Activated CD4-positive, alpha-beta T cell treated with anti-CD3 and anti-CD28 coated beads, Interleukin-2, amount 10 ng/mL, durations not matched to agents 24 days and 14 days (primary cell): ENCODE measurements at regions not wholly inside any gene's neighbourhood (a gene's known extent, or its start where the extent isn't known, plus 50 kb on each side); places are given as distances from the start of the nearest gene placed in this dataset.

Source experiments
- DNase-seq: peaks from one replicate; pipeline ENCODE4 v3.0.0; 2022
- H3K27ac Mint-ChIP-seq: one replicate; pipeline ENCODE4 v1.8.0; 2022; ENCODE audit warnings: mild to moderate bottlenecking, mixed read lengths
- H3K27me3 Mint-ChIP-seq: one replicate; pipeline ENCODE4 v1.8.0; 2022; ENCODE audit warnings: mixed read lengths
- H3K36me3 Mint-ChIP-seq: one replicate; pipeline ENCODE4 v1.8.0; 2022; ENCODE audit warnings: low read depth, mild to moderate bottlenecking, mixed read lengths
- H3K4me1 Mint-ChIP-seq: one replicate; pipeline ENCODE4 v1.8.0; 2021; ENCODE audit warnings: mixed read lengths
- H3K4me3 Mint-ChIP-seq: one replicate; pipeline ENCODE4 v1.8.0; 2022; ENCODE audit warnings: mild to moderate bottlenecking, moderate library complexity, mixed read lengths
- H3K9me3 Mint-ChIP-seq: one replicate; pipeline ENCODE4 v1.8.0; 2021; ENCODE audit warnings: mixed read lengths
- intact Hi-C: fragments of 100-400 bp; cut with micrococcal nuclease; formaldehyde crosslinking; loops from one replicate; pipeline ENCODE4 v1.15.1; 2023

GRCh38 chr2:224190936-224191270 lies 151.8 kb upstream of the SERPINE2 start:
- Mint-ChIP-seq H3K4me1 (no peaks in the 10 kb centered on the region), H3K27ac (no peak overlapping the region), H3K9me3 (peaks cover 8% of the 10 kb centered on the region), H3K27me3 (peaks cover 3% of the 10 kb centered on the region), H3K4me3 (no peak overlapping the region), H3K36me3 (no peaks in the 10 kb centered on the region)
- DNase-seq, result no peak
- intact Hi-C loops, result no loop called here

- Mint-ChIP-seq H3K4me1 (no peaks in the 10 kb centered on the region), H3K36me3 (no peaks in the 10 kb centered on the region), H3K9me3 (peaks cover 8% of the 10 kb centered on the region), H3K4me3 (no peak overlapping the region), H3K27ac (no peak overlapping the region), H3K27me3 (peaks cover 3% of the 10 kb centered on the region)
- intact Hi-C loops, result no loop called here
- DNase-seq, result no peak
These were observed 151.3 kb upstream of the SERPINE2 start for GRCh38 chr2:224190234-224190935.

DNA sequence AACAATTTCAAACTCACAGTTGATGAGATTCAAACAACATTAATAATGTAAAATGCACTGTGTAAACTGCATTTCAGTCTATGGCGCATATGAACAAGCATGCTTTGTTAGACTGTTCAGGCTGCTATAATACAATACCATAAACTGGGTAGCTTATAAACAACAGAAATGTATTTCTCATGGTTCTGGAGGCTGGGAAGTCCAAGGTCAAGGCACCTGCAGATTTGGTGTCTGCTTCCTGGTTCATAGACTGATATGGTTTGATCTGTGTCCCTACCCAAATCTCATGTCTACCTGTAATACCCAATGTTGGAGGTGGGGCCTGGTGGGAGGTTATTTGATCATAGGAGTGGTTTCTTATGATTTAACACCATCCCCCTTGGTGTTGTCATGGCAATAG lies 148.1 kb upstream of the SERPINE2 start:
- H3K4me3 Mint-ChIP-seq, result no peak overlapping the region
- DNase-seq, result no peak
- H3K27me3 Mint-ChIP-seq, result peaks cover 3% of the 10 kb centered on the region
- H3K27ac Mint-ChIP-seq, result no peak overlapping the region
- no peaks in the 10 kb centered on the region for H3K4me1 Mint-ChIP-seq
- H3K36me3 Mint-ChIP-seq, result no peaks in the 10 kb centered on the region
- intact Hi-C loops, result no loop called here
- peaks cover 4% of the 10 kb centered on the region for H3K9me3 Mint-ChIP-seq

DNA sequence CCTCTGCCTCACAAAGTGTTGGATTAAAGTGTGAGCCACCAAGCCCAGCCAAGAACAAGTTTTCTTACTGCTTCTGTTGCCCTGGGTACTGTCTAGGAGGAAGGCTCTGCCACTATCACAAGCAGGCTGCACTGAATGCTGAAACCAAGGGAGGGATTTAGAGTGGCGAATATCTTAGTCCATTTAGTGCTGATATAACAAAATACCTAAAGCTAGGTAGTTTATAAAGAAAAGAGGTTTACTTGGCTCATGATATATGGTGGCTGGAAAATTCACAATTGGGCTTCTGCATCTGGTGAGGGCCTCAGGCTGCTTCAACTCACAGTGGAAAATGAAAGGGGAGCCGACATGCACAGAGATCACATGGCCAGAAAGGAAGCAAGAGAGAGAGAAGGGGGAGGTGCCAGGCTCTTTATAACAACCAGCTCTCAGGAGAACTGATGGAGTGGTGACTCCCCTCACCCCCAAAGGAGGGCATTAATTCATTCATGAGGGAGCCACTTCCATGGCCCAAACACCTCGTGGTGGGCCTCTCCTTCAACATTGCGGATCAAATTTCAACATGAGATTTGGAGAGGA lies 146.0 kb upstream of the SERPINE2 start:
- Mint-ChIP-seq H3K27ac (no peak overlapping the region), H3K4me1 (no peaks in the 10 kb centered on the region), H3K27me3 (peaks cover 5% of the 10 kb centered on the region), H3K9me3 (peaks cover 4% of the 10 kb centered on the region), H3K36me3 (no peaks in the 10 kb centered on the region), H3K4me3 (no peak overlapping the region)
- no peak for DNase-seq
- intact Hi-C loops, result no loop called here

DNA sequence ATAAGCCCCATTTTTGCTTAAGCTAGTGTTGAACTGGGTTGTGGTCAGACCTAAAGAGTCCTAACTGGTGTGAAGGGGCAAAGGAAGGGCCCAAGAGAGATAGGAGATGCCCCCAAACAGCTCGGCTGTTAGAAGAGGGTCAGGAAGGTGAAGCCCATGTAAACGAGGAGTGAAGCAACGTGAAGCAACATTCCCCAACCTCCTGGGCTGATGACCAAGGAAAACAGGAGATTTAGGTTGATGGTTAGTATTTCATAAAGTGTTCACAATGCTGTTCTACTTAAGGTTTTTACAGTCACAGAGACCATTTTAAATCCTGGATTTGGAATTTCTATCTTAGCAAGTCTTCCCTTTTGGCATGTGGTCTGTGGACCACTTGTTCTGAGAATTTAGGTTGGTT lies 144.0 kb upstream of the SERPINE2 start:
- Mint-ChIP-seq H3K36me3 (no peaks in the 10 kb centered on the region), H3K9me3 (peaks cover 4% of the 10 kb centered on the region), H3K27me3 (peaks cover 2% of the 10 kb centered on the region), H3K4me3 (no peak overlapping the region), H3K27ac (no peak overlapping the region), H3K4me1 (no peaks in the 10 kb centered on the region)
- intact Hi-C loops, result no loop called here
- DNase-seq, result no peak

DNA sequence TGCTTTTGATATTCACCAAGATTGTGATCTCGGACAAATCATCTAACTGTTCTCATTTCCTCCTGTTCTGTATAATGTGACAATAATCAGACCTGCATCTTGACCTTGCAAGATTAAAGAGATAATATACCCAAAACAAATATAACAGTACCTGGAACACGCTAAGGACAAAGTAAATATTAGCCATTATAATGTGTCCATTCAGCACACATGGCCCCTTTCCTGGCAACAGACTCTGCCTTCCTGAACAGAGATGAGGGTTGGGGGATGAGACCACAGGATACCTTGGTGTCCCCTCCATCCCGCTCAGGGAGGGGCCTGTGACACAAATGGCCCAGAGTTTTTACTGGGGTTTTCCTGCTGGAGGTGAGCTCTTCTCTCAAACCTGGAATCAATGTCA lies 143.4 kb upstream of the SERPINE2 start:
- Mint-ChIP-seq H3K9me3 (peaks cover under 1% of the 10 kb centered on the region), H3K36me3 (no peaks in the 10 kb centered on the region), H3K27ac (no peak overlapping the region), H3K4me1 (no peaks in the 10 kb centered on the region), H3K4me3 (no peak overlapping the region), H3K27me3 (peaks cover 2% of the 10 kb centered on the region)
- DNase-seq, result no peak
- intact Hi-C loops, result no loop called here

DNA sequence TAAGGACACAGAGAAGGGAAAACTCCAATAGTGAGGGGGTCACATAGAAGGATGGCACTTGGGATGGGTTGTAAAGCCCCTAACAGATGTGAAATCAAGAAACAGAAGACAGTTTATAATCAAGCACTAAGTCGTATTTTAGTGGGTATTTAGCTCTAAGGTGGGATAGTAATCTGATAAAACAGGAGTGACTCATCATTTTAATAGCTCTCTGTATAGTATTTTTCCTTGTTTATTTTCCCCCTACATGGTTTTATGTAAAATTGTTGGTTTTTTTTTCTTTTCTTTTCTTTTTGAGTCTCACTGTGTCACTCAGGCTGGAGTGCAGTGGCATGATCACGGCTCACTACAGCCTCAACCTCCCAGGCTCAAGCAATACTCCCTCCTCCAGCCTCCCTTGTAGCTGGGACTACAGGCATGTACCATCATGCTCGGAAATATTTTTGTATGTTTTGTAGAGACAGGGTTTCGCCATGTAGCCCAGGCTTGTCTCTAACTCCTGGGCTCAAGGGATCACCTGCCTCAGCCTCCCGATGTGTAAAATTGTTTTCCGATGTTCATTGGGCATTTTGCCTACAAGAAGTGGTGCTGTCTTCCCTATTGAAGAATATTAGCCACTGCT lies 142.6 kb upstream of the SERPINE2 start:
- intact Hi-C loops, result no loop called here
- Mint-ChIP-seq H3K27ac (no peak overlapping the region), H3K4me1 (no peaks in the 10 kb centered on the region), H3K4me3 (no peak overlapping the region), H3K27me3 (peaks cover 2% of the 10 kb centered on the region), H3K36me3 (no peaks in the 10 kb centered on the region), H3K9me3 (no peaks in the 10 kb centered on the region)
- DNase-seq, result no peak

- DNase-seq, result no peak
- no peak overlapping the region for H3K4me3 Mint-ChIP-seq
- H3K9me3 Mint-ChIP-seq, result no peaks in the 10 kb centered on the region
- no peaks in the 10 kb centered on the region for H3K4me1 Mint-ChIP-seq
- H3K27ac Mint-ChIP-seq, result no peak overlapping the region
- H3K27me3 Mint-ChIP-seq, result peaks cover 2% of the 10 kb centered on the region
- intact Hi-C loops, result no loop called here
- no peaks in the 10 kb centered on the region for H3K36me3 Mint-ChIP-seq
These were observed 141.7 kb upstream of the SERPINE2 start for GRCh38 chr2:224180810-224181209.

DNA sequence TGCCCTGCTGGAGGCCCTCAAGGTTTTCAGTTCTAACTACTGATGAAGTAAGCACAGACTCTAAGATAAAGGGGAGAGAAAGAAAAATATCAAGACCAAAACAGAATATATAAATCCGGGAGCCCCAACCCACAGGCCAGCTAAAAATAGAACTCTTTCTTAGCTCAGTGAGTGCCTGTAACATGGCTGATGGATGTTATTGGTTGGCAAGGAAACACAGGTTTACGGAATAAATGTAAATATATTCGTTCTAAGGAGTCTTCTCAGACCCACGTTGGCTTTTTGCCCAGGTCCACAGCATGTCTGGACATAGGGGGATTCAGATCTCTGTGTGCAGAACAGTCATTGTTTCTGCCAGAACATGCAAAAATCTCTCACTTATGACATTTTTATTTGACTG lies 139.0 kb upstream of the SERPINE2 start:
- H3K9me3 Mint-ChIP-seq, result no peaks in the 10 kb centered on the region
- DNase-seq, result no peak
- no peaks in the 10 kb centered on the region for H3K36me3 Mint-ChIP-seq
- H3K4me3 Mint-ChIP-seq, result no peak overlapping the region
- no peak overlapping the region for H3K27ac Mint-ChIP-seq
- intact Hi-C loops, result no loop called here
- no peaks in the 10 kb centered on the region for H3K4me1 Mint-ChIP-seq
- peaks cover 4% of the 10 kb centered on the region for H3K27me3 Mint-ChIP-seq

- intact Hi-C loops, result no loop called here
- Mint-ChIP-seq H3K4me3 (no peak overlapping the region), H3K27ac (no peak overlapping the region), H3K27me3 (peaks cover 1% of the 10 kb centered on the region), H3K36me3 (no peaks in the 10 kb centered on the region), H3K4me1 (no peaks in the 10 kb centered on the region), H3K9me3 (no peaks in the 10 kb centered on the region)
- no peak for DNase-seq
These were observed 136.5 kb upstream of the SERPINE2 start for GRCh38 chr2:224175538-224175937.

DNA sequence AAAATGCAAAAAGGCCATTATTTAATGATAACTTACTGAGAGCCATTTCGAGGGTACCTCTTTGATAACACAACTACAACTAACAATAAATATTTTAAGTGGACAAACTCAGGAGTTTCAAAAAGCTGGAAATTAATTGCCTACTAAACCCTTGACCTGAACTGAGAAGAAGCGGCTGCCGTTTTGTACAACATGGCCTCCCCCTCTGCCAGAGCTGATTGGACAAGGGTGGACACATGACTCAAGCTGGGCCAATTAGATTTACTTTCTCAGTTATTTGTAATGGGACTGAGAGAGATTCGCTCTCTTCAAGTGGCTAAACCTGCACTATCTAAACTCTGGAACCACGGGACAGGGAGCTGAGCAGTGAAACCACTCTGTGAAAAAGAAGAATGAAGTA lies 135.9 kb upstream of the SERPINE2 start:
- no peak overlapping the region for H3K27ac Mint-ChIP-seq
- no peaks in the 10 kb centered on the region for H3K9me3 Mint-ChIP-seq
- no peaks in the 10 kb centered on the region for H3K4me1 Mint-ChIP-seq
- intact Hi-C loops, result no loop called here
- no peak for DNase-seq
- H3K27me3 Mint-ChIP-seq, result peaks cover 1% of the 10 kb centered on the region
- no peak overlapping the region for H3K4me3 Mint-ChIP-seq
- H3K36me3 Mint-ChIP-seq, result no peaks in the 10 kb centered on the region

DNA sequence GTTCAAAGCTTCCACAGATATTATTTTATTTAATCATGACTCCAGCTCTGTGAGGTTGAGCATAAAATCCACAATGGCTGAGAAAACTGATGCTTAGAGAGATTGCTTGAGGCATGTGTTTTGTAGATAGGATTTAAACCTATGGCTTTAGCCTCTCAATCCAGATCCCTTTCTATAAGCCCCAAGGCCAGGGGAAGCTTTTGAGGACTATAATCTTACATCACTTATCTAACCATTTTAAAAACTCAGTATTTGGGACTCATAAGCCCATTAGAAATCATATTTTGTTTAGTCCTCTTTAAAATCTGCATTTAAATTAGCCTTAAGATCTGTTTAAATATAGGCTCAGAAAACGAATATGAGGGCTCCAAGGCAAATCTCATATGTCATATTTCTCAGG lies 135.4 kb upstream of the SERPINE2 start:
- DNase-seq, result no peak
- Mint-ChIP-seq H3K4me3 (no peak overlapping the region), H3K27ac (no peak overlapping the region), H3K4me1 (no peaks in the 10 kb centered on the region), H3K9me3 (no peaks in the 10 kb centered on the region), H3K36me3 (no peaks in the 10 kb centered on the region), H3K27me3 (peaks cover 1% of the 10 kb centered on the region)
- intact Hi-C loops, result no loop called here

GRCh38 chr2:224173933-224174332 lies 134.8 kb upstream of the SERPINE2 start:
- Mint-ChIP-seq H3K9me3 (no peaks in the 10 kb centered on the region), H3K4me1 (no peaks in the 10 kb centered on the region), H3K27ac (no peak overlapping the region), H3K27me3 (peaks cover 1% of the 10 kb centered on the region), H3K36me3 (no peaks in the 10 kb centered on the region), H3K4me3 (no peak overlapping the region)
- intact Hi-C loops, result no loop called here
- no peak for DNase-seq

DNA sequence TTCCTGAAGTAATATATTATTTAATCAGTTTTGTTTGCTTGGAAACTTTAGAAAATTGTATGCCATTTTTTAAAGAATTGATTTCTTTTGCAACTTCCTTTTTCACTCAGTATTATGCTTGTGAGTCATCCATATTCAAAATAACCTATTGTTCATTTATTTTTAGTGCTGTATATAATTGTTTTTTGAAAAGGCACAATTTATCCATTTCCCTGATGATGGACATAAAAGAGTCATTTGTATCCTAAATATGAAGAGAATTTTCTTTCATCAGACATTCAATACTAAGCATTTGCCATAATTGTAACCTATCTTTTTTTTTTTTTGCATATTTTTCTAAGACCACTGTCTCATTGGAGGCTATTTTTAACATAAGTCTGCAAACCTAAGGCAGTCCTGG lies 134.1 kb upstream of the SERPINE2 start:
- no peaks in the 10 kb centered on the region for H3K36me3 Mint-ChIP-seq

GRCh38 chr2:224171226-224171625 lies 132.1 kb upstream of the SERPINE2 start:
- peaks cover 3% of the 10 kb centered on the region for H3K27me3 Mint-ChIP-seq
- H3K27ac Mint-ChIP-seq, result no peak overlapping the region
- no peaks in the 10 kb centered on the region for H3K4me1 Mint-ChIP-seq
- H3K9me3 Mint-ChIP-seq, result peaks cover 4% of the 10 kb centered on the region
- H3K4me3 Mint-ChIP-seq, result no peak overlapping the region
- intact Hi-C loops, result no loop called here
- DNase-seq, result no peak
- no peaks in the 10 kb centered on the region for H3K36me3 Mint-ChIP-seq

More for the DNA sequence above, 134.1 kb upstream of the SERPINE2 start:
- Mint-ChIP-seq H3K4me1 (no peaks in the 10 kb centered on the region), H3K27me3 (peaks cover 1% of the 10 kb centered on the region), H3K4me3 (no peak overlapping the region), H3K27ac (no peak overlapping the region), H3K9me3 (peaks cover 4% of the 10 kb centered on the region)
- DNase-seq, result no peak
- intact Hi-C loops, result no loop called here
